Astrocyte (in vitro differentiated cells and primary cell): ENCODE measurements at regions not wholly inside any gene's neighbourhood (a gene's known extent, or its start where the extent isn't known, plus 50 kb on each side); places are given as distances from the start of the nearest gene placed in this dataset.

Source experiments
- DNase-seq: peaks from one replicate; pipeline ENCODE4 v3.0.0-alpha.2; 2010; ENCODE audit warnings: low read depth
- FAIRE-seq: peaks from 2 replicates; lab custom pipeline; 2011; peaks lifted over from hg19 to GRCh38; lab: Jason Lieb, UNC
- H2AFZ ChIP-seq: 2 replicates; pipeline ENCODE4 v1.6.0; 2012; ENCODE audit warnings: low read depth, low read length, inconsistent platforms
- H3K27ac ChIP-seq: 2 replicates; pipeline ENCODE4 v1.5.1; 2011; ENCODE audit warnings: low read depth, low read length, inconsistent platforms
- H3K27me3 ChIP-seq: 2 replicates; pipeline ENCODE4 v1.6.0; 2011; ENCODE audit warnings: low read length, inconsistent platforms; ENCODE audit not compliant: insufficient read depth
- H3K36me3 ChIP-seq: 2 replicates; pipeline ENCODE4 v1.5.1; 2011; ENCODE audit warnings: low read length, inconsistent platforms; ENCODE audit not compliant: insufficient read depth
- H3K4me1 ChIP-seq: 2 replicates; pipeline ENCODE4 v1.5.1; 2011; ENCODE audit warnings: low read length, inconsistent platforms; ENCODE audit not compliant: insufficient read depth
- H3K4me2 ChIP-seq: 2 replicates; pipeline ENCODE4 v1.6.0; 2012; ENCODE audit warnings: low read length, inconsistent platforms
- H3K4me3 ChIP-seq: 2 replicates; pipeline ENCODE4 v1.5.1; 2011; ENCODE audit warnings: low read depth, mild to moderate bottlenecking, low read length, inconsistent platforms; ENCODE audit not compliant: insufficient read depth
- H3K79me2 ChIP-seq: 2 replicates; pipeline ENCODE4 v1.6.0; 2012; ENCODE audit warnings: mild to moderate bottlenecking, low read length, inconsistent platforms; ENCODE audit not compliant: insufficient read depth
- H3K9ac ChIP-seq: 2 replicates; pipeline ENCODE4 v1.6.0; 2012; ENCODE audit warnings: mild to moderate bottlenecking, low read length, inconsistent platforms
- H3K9me3 ChIP-seq: 2 replicates; pipeline ENCODE4 v1.5.1; 2012; ENCODE audit warnings: low read depth, mild to moderate bottlenecking, low read length, inconsistent platforms; ENCODE audit not compliant: insufficient read depth
- H4K20me1 ChIP-seq: 2 replicates; pipeline ENCODE4 v1.6.0; 2012; ENCODE audit warnings: low read length, inconsistent platforms; ENCODE audit not compliant: insufficient read depth
- H3K27ac Mint-ChIP-seq: one replicate; pipeline ENCODE4 v1.8.0; 2021; ENCODE audit warnings: mild to moderate bottlenecking, mixed read lengths; ENCODE audit not compliant: unreplicated experiment
- H3K27me3 Mint-ChIP-seq: one replicate; pipeline ENCODE4 v1.8.0; 2021; ENCODE audit warnings: low read depth, mixed read lengths; ENCODE audit not compliant: unreplicated experiment
- H3K36me3 Mint-ChIP-seq: one replicate; pipeline ENCODE4 v1.8.0; 2021; ENCODE audit warnings: low read depth, mixed read lengths; ENCODE audit not compliant: unreplicated experiment
- H3K4me1 Mint-ChIP-seq: one replicate; pipeline ENCODE4 v1.8.0; 2021; ENCODE audit warnings: low read depth, mixed read lengths; ENCODE audit not compliant: unreplicated experiment
- H3K4me3 Mint-ChIP-seq: one replicate; pipeline ENCODE4 v1.8.0; 2021; ENCODE audit warnings: mild to moderate bottlenecking, moderate library complexity, mixed read lengths; ENCODE audit not compliant: unreplicated experiment
- H3K9me3 Mint-ChIP-seq: one replicate; pipeline ENCODE4 v1.8.0; 2021; ENCODE audit warnings: mild to moderate bottlenecking, mixed read lengths; ENCODE audit not compliant: unreplicated experiment
- CTCF ChIP-seq: IDR thresholded peaks from 2 replicates; pipeline ENCODE4 v1.5.1; 2011; ENCODE audit warnings: low read depth, mild to moderate bottlenecking, inconsistent platforms, low read length, moderate library complexity; ENCODE audit not compliant: insufficient read depth
- EZH2 ChIP-seq: IDR thresholded peaks from 2 replicates; pipeline ENCODE4 v1.6.1; 2012; ENCODE audit warnings: mild to moderate bottlenecking, low read length, inconsistent platforms; ENCODE audit not compliant: insufficient read depth

- no peaks in the 10 kb centered on the region for H3K79me2 ChIP-seq
- no peak overlapping the region for H3K4me3 Mint-ChIP-seq
- H3K36me3 Mint-ChIP-seq, result no peaks in the 10 kb centered on the region
- no peak overlapping the region for H3K4me2 ChIP-seq
- no peaks in the 10 kb centered on the region for H3K9me3 Mint-ChIP-seq
- H3K27me3 ChIP-seq, result no peaks in the 10 kb centered on the region
- no peaks in the 10 kb centered on the region for H3K9me3 ChIP-seq
- peaks cover 4% of the 10 kb centered on the region for H3K27me3 Mint-ChIP-seq
- no peak overlapping the region for H3K27ac ChIP-seq
- no peak overlapping the region for H3K4me3 ChIP-seq
- H2AFZ ChIP-seq, result no peak overlapping the region
- FAIRE-seq, result no peak
- H3K9ac ChIP-seq, result no peak overlapping the region
- DNase-seq, result no peak
- TF ChIP-seq CTCF (no peak), EZH2 (no peak)
- H3K4me1 ChIP-seq, result no peaks in the 10 kb centered on the region
- H4K20me1 ChIP-seq, result no peaks in the 10 kb centered on the region
- no peak overlapping the region for H3K27ac Mint-ChIP-seq
- H3K4me1 Mint-ChIP-seq, result peaks cover 8% of the 10 kb centered on the region
- H3K36me3 ChIP-seq, result no peaks in the 10 kb centered on the region
These were observed 160.2 kb downstream of the TOX3 start for GRCh38 chr16:52386694-52387093.

DNA sequence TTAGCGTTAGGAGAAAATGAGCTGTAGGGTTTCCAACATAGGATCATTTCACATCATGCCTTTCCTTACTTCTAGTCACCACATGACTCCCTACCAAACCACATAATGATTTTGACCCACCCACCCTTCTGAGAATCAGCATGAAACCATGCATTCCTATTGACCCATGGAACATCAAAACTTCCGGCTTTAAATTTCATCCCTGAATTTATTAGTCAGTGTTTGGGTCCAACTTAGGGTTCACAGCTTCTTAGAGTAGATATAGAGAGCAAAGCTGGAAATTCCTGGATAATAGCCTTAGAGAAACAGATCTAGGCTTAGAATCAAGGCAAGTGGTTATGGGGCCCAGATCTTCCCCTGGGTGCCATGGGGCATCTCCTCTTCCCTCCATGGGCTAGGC lies 162.6 kb downstream of the TOX3 start:
- DNase-seq (no peak), FAIRE-seq (no peak)
- Histone ChIP-seq H3K27ac (no peak overlapping the region), H3K4me3 (no peak overlapping the region), H3K4me1 (no peaks in the 10 kb centered on the region), H2AFZ (no peak overlapping the region), H3K79me2 (no peaks in the 10 kb centered on the region), H4K20me1 (no peaks in the 10 kb centered on the region), H3K36me3 (no peaks in the 10 kb centered on the region), H3K27me3 (no peaks in the 10 kb centered on the region), H3K4me2 (no peak overlapping the region), H3K9ac (no peak overlapping the region), H3K9me3 (no peaks in the 10 kb centered on the region)
- Mint-ChIP-seq H3K4me1 (peaks cover 8% of the 10 kb centered on the region), H3K36me3 (no peaks in the 10 kb centered on the region), H3K4me3 (no peak overlapping the region), H3K9me3 (no peaks in the 10 kb centered on the region), H3K27me3 (peaks cover 4% of the 10 kb centered on the region), H3K27ac (no peak overlapping the region)
- TF ChIP-seq CTCF (no peak), EZH2 (no peak)

DNA sequence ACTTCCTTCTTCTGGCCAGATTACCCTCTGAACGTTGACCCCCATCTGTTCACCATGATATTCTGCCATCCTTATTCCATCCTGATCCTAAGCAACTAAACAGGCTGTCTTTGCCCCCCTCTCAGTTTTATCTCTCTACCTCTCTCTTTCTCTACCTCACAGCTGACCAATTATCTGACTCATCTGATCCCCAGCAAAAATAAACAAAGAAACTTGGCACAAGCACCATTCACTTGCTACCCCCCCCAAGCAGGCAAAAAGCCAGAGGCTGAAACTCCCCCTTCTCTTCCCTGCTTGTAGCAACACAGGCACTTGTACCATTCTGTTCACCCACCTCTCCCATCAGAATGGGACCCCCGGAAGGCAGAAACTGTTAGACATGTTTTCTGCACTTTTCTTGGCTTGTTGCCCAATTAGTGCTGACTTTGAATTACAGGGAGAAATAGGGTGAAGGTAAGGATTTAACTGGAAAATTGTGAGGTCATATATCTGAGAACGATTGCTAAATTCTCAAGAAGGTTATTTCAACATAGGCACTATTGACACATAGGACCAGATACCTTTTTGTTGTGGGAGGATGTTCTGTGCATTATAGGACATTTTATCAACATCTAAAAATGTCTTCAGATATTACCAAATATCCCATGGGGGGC lies 163.2 kb downstream of the TOX3 start:
- H3K27ac Mint-ChIP-seq, result no peak overlapping the region
- no peak for FAIRE-seq
- H3K79me2 ChIP-seq, result no peaks in the 10 kb centered on the region

More for the DNA sequence above, 163.2 kb downstream of the TOX3 start:
- no peaks in the 10 kb centered on the region for H3K36me3 Mint-ChIP-seq
- no peak overlapping the region for H3K27ac ChIP-seq
- H3K9me3 Mint-ChIP-seq, result no peaks in the 10 kb centered on the region
- no peaks in the 10 kb centered on the region for H4K20me1 ChIP-seq
- H3K9me3 ChIP-seq, result no peaks in the 10 kb centered on the region
- no peaks in the 10 kb centered on the region for H3K36me3 ChIP-seq
- no peak for DNase-seq
- TF ChIP-seq EZH2 (no peak), CTCF (no peak)
- no peak overlapping the region for H3K4me2 ChIP-seq
- H3K4me1 ChIP-seq, result no peaks in the 10 kb centered on the region
- peaks cover 4% of the 10 kb centered on the region for H3K27me3 Mint-ChIP-seq
- no peak overlapping the region for H3K4me3 Mint-ChIP-seq
- no peak overlapping the region for H3K9ac ChIP-seq
- H2AFZ ChIP-seq, result no peak overlapping the region
- no peaks in the 10 kb centered on the region for H3K27me3 ChIP-seq
- no peak overlapping the region for H3K4me3 ChIP-seq
- H3K4me1 Mint-ChIP-seq, result peaks cover 8% of the 10 kb centered on the region
